ENCODE measurements at regions not wholly inside any gene's neighbourhood (a gene's known extent, or its start where the extent isn't known, plus 50 kb on each side); places are given as distances from the start of the nearest gene placed in this dataset.

DNA sequence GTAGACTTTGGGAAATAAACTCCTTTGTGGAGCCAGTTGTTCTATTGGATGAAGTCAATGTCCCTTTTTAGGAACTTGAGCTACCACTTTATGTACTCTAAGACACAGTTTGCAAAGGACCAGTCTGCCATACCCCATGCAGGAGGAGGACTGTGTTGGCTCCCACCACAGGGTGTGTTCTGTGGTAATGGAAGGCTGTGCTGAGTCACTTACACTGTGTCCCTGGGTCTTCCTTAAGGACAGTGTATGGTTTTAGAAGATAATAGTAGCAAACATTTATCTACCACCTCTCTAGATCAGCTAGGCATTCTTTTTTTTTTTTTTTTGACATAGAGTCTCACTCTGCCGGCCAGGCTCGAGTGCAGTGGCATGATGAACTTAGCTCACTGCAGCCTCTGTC lies 184.0 kb upstream of the PGRMC2 start:
- TF ChIP-seq, protein P1, sequence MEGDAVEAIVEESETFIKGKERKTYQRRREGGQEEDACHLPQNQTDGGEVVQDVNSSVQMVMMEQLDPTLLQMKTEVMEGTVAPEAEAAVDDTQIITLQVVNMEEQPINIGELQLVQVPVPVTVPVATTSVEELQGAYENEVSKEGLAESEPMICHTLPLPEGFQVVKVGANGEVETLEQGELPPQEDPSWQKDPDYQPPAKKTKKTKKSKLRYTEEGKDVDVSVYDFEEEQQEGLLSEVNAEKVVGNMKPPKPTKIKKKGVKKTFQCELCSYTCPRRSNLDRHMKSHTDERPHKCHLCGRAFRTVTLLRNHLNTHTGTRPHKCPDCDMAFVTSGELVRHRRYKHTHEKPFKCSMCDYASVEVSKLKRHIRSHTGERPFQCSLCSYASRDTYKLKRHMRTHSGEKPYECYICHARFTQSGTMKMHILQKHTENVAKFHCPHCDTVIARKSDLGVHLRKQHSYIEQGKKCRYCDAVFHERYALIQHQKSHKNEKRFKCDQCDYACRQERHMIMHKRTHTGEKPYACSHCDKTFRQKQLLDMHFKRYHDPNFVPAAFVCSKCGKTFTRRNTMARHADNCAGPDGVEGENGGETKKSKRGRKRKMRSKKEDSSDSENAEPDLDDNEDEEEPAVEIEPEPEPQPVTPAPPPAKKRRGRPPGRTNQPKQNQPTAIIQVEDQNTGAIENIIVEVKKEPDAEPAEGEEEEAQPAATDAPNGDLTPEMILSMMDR (IDR thresholded peaks at IDR 0.05): no peak
- no peak for TF ChIP-seq POLR2A (IDR thresholded peaks at IDR 0.05)

Measured in lower leg skin (tissue), 3 donors.